Kidney glomerular epithelial cell (primary cell): ENCODE measurements at regions not wholly inside any gene's neighbourhood (a gene's known extent, or its start where the extent isn't known, plus 50 kb on each side); places are given as distances from the start of the nearest gene placed in this dataset.

Source experiments
- DNase-seq: peaks from one replicate; lab custom pipeline; 2025; lab: John Stamatoyannopoulos, UW

- DNase-seq: no peak
Measured at GRCh38 chr10:121099592-121099991, 248.4 kb downstream of the WDR11 start.

GRCh38 chr10:121101561-121101960, 250.4 kb downstream of the WDR11 start:
- DNase-seq: no peak

- no peak for DNase-seq
Measured at GRCh38 chr10:121102706-121103105, 251.5 kb downstream of the WDR11 start.

GRCh38 chr10:121104476-121105111, 253.4 kb downstream of the WDR11 start:
- peak; percentile 1 for DNase-seq

- no peak for DNase-seq
Measured at GRCh38 chr10:121106611-121107010, 255.4 kb downstream of the WDR11 start.

GRCh38 chr10:121108051-121108450, 256.9 kb downstream of the WDR11 start:
- DNase-seq: no peak

- no peak for DNase-seq
Measured at GRCh38 chr10:121110369-121110768, 259.2 kb downstream of the WDR11 start.

GRCh38 chr10:121112136-121112535, 261.0 kb downstream of the WDR11 start:
- no peak for DNase-seq

- DNase-seq: no peak
Measured at GRCh38 chr10:121112579-121113384, 261.6 kb downstream of the WDR11 start.

GRCh38 chr10:121113385-121113696, 262.2 kb downstream of the WDR11 start:
- peak; percentile 24 for DNase-seq

- DNase-seq: no peak
Measured at GRCh38 chr10:121113911-121114310, 262.7 kb downstream of the WDR11 start.

GRCh38 chr10:121115154-121115553, 264.0 kb downstream of the WDR11 start:
- no peak for DNase-seq

- no peak for DNase-seq
Measured at GRCh38 chr10:121121462-121121861, 270.3 kb downstream of the WDR11 start.

- no peak for DNase-seq
Measured at GRCh38 chr10:121127151-121127906, 276.2 kb downstream of the WDR11 start.

- DNase-seq: no peak
Measured at GRCh38 chr10:121128164-121128563, 277.0 kb downstream of the WDR11 start.

GRCh38 chr10:121129266-121129665, 278.1 kb downstream of the WDR11 start:
- no peak for DNase-seq

GRCh38 chr10:121130382-121130781, 279.2 kb downstream of the WDR11 start:
- DNase-seq: no peak

- DNase-seq: no peak
Measured at GRCh38 chr10:121131014-121131413, 279.9 kb downstream of the WDR11 start.

- no peak for DNase-seq
Measured at GRCh38 chr10:121131426-121132265, 280.5 kb downstream of the WDR11 start.

GRCh38 chr10:121132273-121132672, 281.1 kb downstream of the WDR11 start:
- no peak for DNase-seq

GRCh38 chr10:121133901-121134300, 282.7 kb downstream of the WDR11 start:
- DNase-seq: no peak

GRCh38 chr10:121134711-121135110, 283.5 kb downstream of the WDR11 start:
- DNase-seq: no peak
